ENCODE measurements at regions not wholly inside any gene's neighbourhood (a gene's known extent, or its start where the extent isn't known, plus 50 kb on each side); places are given as distances from the start of the nearest gene placed in this dataset.

DNA sequence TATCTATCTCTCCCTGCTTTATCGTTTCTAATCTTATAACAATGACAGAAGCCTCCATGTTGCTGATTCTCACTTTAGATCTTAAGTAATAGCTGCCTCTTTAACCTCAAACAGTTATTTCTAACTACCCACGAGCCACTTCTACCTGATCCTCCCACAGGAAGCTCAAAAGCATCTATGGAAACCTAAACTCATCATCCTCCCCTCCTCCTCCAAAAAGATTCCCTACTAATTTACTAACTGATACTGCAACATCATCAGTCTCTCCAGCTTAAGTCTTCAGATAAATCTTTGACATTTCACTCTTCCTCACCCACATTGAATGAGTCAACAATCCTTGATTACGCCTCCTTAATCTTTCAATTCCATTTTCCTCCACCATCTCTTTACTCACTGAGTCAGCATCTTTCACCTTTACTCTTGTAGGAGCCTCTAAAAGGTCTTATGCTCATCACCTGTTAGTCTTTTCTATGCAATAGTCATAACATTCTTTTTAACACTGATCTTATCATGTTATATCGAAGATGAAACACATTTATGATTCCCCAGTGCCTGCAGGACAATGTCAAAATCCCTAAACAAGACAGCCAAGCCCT is 526.7 kb upstream of the CDH4 start:
- no peak for DNase-seq

DNA sequence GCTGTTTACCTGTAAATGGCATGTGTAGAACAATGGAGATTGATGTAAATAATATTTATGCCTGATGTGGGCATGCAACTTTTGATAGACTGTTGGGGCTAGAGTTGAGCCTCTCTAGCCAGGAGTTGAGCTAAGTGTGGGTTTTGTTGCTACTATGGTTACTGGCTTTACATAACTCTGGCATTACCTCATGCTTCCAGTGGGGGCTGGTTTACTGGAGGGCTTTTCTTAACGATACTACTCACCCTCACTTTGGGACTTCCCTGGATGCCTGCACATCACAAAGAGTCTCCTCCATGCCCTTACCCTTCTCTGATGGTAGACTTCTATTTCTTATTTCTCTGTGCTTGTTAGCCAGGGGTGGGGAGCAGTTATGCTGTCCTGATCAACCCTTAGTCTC is 524.6 kb upstream of the CDH4 start:
- no peak for DNase-seq

DNA sequence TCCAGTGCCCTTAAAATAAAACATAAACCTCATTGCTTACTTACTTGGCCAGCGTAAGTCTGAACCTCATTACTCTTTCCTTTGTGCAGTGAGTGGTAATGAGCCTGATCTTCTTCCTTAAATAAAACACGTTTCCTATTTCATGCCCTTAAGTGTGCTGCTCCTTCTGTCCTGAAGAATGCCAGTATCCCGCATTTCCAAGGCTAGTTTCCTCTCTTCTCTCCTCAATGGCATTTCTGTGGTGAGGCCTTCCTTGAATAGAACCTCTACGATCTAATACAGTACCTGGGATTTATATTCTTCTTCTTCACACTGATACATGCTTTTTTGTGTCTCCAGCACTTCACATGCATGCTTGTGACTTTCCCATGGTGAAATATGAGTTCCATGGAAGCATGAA is 523.4 kb upstream of the CDH4 start:
- no peak for DNase-seq

DNA sequence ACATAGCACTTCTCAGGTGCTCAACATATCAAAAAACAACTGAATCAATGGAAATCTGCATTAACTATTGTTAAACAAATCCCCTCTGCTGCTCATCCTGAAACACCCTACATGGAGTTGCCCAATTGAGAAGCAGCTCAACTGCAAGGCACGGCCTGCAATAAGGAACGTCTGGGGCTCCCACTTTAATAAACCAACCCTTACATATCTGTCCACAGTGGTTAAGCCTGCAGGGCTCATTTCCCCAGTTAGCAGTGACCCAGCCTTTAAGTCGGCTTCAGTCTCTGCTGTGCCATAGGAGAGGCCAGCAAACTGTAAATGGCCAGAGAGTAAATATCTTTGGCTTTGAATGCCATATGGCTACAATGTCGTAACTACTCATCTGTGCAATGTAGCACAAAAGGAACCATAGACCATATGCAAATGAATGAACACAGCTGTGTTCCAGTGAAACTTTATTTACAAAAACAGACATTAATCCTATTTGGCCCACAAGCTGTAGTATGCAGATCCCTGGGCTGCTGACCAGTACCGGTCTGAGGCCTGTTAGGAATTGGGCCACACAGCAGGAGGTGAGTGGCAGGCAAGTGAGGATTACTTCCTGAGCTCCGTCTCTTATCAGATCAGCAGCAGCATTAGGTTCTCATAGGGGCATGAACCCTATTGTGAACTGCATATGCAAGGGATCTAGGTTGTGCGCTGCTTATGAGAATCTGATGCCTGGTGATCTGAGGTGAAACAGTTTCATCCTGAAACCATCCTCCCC is 522.7 kb upstream of the CDH4 start:
- DNase-seq = no peak

DNA sequence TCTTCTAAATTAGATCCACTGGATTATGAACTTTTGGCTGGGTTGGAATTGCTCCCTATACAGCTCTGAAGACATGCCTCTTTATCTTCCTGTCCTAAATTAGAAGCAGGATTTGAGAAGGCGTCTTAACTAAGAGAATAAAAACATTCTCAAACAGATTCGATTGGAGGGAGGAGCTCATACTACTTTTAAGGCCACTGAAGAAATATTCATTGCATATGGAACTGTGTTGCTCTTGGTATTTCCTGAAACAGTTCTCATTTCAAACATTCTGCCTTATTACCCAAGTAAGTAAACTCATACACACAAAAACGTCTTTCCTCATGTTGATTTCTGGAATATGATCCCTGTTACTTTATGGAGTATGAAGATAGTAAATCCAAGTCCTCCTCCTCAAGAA is 519.7 kb upstream of the CDH4 start:
- no peak for DNase-seq

DNA sequence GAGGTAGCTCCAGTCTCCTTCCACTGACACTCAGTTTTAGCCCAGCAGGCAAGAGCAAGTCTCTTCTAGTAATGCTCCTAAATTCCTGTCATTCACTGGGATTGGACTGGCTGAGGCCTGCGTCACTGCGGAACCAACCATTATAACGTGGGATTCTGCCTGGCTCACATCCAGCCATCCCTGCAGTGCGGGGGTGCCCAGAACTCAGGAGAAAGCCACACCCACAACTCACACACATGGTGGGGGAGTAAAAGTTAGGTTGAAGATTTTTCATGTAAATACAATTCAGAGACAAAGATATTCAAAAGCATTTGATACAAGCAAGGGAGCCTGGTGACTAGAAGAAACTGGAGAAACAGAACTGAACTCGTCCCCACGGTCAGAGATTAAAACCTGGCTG is 504.0 kb upstream of the CDH4 start:
- DNase-seq = no peak

DNA sequence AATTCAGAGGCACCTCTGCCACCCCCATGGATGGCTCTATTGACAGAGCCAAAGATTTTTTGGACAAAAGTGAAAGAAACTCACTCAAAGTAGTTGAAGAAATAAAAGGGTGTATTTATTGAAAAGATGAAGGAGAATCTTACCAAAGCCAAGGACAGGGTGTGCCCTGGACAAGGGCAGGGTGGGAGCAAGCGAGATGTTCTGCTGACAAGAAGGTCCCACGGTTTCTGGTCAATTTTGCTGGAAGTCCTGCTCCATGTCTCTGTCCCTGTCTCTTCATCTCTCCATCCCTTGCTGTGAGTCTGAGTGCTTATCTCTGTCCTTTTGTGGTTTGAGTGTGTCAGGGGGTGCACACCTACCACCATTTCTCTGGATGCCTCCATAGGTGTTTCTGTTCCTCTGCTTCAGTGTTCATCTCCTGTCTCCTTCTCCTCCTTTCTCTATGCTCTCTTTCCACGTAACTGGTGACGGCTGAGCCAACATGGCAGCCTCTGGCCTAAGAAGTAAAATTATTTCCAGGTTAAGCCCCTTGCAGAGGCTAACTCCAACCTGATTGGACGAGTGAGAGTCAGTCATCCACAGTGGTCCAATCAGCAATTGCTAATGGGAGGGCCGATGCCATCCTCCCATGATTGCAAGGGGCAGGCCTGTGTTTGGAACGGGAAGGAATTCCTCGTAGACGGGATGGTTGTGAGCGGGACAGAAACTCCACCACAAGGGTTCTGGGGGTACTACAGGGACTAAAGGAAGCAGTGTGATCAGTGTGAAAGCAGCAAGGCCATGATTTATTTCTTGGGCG is 502.1 kb upstream of the CDH4 start:
- no peak for DNase-seq

DNA sequence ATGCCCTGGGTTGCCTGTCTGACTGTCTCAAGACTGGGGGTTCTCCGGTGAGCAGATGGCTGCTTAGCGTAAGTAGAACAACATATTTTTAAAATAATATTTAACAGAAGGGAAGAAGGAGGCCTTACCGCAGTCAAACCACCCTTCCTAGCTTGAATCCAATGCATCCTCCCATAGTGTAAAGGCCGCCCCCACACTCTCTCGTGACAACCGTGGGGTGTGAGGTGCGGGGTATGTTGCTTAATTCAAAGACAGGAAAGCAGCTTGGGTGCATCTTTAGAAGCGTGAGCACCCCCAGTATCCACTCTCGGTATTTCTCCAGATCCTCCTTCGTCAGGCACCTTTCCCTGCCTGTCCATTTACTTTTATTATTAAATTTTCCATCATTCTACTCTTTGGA is 501.2 kb upstream of the CDH4 start:
- no peak for DNase-seq

DNA sequence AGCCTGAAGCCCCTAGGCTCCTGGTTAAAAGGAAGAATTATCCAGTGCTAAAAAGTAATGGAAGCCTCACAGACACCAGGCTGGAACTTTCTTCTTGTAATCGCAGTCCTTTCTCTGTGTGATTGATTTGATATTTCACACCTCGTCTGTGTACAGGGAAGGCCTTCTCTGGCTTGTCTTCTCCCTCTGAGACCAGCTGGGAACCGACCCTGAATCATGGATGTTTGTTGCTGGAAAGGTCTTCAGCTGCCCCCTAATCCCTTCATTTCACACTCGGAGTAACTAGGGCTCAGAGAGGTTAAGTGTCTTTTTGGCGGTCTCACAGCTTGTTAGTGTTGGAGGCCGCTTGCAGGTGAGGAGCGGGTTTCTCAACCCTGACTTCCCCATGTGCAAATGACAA is 500.2 kb upstream of the CDH4 start:
- no peak for DNase-seq

DNA sequence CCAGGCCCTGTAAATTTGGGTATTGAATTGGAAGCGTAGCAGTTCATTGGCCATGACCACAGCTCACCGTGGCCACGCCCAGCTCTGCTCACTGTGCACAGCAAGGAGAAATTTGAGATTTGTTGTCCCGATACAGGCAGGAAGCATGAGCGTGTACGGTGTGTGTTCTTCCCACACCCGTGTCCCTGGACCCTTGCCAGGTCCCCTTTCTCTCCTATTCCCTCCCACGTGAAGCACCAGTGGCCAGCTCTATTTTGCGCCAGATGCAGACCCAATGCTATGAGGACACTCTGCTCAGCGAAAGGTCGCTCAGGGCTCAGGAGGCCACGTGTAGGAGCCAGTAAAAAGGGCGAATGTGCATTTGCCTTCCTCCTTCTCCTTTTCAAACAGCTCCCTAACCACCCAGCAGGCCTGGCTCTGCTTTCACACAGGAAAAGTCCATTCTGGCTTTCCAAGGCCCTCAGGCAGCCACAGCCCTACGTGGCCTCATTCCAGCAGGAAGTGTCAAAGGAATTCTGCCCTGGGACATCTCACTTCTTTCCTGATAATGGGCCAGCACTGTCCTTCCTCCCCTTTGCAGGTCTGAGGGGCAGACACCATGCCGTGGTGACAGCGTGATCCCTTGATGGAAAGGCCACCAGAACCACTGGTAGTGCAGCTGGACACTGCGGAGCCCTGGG is 499.2 kb upstream of the CDH4 start:
- peak; percentile 80 for DNase-seq

DNA sequence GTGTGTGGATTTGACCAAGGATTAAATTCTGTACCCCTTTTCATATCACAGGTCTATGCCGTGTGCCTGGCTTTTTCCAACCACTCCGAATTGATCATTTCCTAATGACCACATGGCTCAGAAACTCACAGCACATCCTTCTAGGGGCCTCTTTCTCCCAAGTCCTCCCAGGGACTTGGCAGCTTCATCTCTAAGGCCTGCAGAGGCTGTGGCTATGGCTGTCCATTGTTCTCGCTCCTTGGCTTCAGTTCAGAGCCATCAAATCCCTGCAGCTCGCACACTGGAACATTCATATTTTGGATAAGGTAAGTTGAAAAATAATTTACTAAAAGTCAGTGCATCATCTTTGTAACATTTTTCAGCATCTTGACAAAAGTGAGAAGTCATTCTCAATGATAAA is 497.2 kb upstream of the CDH4 start:
- DNase-seq = peak; percentile 58

DNA sequence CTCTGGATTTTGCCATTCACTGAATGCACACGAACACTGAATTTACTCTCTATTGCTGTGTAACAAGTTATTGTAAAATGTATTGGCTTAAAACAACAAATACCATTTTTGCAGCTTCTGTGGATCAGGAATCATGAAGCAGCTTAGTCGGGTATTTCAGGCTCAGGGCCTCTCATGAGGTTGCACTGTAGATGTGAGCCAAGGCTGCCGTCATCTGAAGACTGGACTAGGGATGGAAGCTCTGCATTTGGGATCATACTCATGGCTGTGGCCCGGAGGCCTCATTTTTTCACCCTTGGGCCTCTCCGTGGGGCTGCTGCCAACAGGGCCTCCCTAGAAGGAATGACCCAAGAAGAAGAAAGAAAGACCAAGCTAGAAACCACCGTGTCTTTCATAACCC is 492.4 kb upstream of the CDH4 start:
- peak; percentile 42 for DNase-seq

DNA sequence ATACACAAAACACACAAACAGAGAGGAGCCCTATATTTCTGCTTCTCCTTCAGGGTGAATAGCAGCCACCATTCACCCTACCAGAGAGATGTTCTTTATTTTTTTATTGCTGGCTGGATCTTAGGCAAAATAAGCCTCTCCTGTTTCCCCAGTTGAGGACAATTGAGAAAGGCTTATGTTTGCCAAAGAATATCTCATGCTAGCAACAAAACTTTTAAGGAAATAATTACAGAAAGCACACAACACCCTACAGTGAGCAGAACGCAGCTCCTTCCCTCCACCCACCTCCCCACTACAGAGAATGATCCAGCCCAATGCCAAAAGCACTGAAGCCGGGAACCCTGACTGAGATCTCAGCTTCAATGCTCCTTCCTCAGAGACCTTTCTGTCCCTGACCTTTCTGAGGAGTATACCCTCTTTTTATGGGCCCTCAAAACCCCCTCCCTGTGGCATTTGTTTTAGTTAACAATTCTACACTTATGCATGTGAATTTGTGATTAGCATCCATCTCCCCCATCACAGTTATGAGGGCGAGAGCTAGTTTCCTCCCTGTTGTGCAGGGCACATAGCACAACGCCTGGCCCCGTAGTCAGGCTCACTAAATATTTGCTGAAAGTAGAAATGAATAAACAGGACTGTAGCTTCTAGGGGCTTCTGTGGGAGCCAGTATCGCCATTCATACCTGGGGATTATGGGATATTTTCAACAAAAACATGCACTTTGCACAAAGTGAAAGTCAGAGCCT is 491.6 kb upstream of the CDH4 start:
- no peak for DNase-seq

DNA sequence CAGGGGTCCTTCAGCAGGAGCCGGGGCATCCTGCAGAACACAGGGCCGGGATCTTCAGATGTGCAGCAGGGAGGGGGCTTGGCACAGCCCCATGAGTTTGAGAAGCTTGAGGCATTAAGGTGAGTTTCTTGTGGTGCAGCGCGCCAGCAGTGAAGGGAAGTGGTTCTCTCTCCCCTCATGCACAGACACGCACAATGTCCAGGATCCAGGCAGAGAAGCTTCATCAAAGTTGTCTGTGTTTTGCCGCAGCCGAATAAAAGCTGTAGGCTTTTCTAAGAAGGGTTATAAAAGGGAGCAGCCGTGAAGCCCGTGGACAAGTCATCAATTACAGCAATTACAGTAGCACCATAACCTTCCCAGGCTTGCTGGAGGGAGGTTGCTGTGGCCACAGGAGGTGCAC is 491.0 kb upstream of the CDH4 start:
- DNase-seq = no peak

DNA sequence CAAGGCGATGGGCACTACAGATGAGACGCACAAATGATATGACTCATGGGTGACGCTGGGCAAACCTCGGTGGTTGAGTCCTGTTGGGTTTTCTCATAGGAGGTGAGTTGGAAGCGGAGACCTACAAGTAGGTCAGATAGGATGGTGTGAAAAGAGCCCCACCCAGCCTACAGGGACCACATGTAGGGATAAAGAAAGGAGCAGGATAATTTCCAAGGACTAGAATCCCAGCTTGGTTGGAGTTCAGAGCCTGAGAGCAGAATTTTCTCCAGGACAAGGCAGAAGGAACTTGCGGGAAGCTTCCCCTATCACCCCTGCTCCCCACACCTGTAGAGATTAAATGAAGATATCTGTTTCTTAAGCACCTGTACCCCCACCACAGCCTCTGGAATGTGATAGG is 489.7 kb upstream of the CDH4 start:
- DNase-seq = no peak

DNA sequence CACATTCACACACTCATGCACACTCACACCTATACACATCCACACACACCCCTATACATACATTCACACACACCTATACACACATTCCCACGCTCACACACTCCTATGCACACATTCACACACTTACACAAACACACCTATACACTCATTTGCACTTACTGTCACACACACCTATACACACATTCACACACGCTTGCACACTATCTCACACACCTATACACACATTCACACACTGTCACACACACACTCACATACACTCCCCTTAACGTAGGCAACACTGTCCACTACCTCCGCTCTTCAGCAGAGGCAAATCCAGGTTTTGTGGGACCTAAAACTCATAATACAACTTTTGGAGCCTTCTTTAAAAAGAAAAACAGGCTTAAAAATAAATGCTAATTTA is 487.7 kb upstream of the CDH4 start:
- no peak for DNase-seq

DNA sequence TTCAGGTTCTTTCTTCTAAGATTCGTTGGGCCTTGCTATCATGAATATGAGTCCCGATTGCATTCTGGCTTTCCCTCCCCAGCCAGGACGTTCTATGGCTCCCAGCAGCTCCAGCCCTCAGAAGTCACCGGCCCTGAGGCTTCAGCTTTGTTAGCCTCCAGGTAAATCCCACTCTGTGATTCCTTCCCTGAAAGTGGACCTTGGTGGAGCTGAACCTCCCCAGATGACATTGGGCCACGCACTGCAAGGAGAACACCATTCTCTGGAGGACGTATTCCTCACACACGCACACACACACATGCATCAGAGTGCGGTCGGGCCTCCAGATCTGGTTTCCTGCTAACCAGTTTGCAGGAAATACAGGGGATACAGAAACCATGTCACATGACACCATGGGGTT is 487.3 kb upstream of the CDH4 start:
- no peak for DNase-seq

DNA sequence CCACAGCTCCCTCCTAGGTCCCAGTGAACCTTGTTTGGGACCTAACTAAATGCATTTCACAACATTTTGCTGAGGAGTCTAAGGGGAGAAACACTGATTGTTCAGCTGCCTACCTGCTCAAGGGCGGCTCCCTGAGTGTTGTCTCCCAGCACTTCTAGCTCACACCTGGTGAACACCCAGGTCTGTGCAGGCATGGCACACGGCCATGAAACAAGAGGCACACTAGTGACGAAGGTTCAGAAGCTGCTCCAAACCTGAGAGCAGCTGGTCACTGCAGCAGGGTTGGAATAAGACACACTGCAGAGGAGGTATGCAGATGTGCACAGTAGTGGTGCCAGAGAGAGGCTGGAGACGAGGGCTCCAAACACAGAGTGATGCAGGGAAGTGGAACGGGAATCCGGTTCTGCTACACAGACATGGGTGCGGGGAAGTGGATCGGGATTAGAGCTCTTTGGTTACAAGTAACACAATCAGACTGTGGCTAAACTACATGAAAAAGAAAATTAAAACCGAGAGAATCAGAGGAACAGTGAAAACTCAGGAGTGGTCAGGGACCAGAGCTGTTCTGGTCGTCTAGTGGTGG is 486.1 kb upstream of the CDH4 start:
- DNase-seq = no peak

DNA sequence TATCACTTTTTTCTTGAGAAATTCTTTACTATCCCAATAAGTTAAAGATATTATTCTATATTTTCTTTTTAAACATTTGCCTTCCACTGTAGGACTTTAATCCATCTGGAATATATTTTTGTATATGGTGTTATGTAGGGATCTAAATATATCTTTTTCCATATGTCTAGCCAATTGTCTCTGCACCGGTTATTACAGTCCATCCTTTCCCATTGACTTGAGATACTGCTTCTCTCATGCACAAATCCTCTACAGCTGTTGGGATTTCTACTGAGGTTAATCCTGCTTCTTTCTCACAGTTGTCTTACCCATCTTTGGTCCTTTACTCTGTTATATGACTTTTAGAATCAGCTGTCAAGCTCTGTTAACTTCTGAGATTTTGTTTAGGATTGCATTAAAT is 483.8 kb upstream of the CDH4 start:
- no peak for DNase-seq

DNA sequence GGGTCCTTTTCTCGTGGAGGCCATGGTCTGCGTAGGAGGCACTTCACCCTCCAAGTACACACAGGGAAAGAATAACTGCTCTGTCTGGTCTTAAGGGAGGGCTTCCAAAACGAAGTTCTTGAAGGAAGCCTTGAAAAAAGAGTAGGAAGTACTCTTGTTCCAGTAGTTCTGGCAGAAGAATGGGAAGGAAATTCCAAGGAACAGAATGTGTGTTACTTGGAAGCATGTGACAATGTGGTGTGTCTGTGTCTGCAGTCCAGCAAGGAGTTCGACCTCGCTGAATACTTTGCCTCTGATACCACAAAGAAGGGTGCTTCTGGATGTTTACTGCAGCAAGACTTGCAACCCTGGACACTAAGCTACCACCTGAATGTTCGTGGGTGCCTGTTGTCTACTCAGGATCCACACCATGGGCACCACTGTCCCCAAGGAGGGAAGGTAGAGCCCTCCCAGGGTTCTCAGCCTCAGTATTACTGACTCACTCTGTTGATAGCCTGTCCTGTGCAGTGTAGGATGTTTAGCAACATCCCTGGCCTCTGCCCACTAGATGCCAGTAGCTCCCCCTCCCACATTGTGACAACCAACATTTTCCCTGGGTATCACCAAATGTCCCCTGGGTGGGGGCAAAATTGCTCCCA is 471.6 kb upstream of the CDH4 start:
- DNase-seq = no peak

DNA sequence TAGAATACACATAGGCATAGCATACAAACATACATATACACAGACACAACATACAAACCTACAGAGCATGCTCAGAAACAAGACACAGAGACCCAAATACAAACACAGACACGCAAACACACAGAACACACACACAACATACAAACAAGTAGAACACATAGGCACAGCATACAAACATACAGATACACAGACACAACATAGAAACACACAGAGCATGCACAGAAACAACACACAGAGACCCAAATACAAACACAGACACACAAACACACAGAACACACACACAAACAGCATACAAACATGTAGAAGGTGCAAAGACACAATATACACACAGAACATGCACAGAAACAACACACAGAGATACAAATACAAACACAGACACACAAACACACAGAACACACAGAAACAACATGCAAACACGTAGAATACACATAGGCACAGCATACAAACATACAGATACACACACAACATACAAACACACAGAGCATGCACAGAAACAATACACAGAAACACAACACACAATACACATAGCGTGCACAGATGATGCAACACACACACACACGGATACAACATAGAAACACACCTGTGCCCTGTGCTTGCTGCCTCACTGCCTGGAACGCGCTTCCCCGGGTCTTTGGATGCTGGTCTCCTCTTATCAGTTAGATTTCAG is 469.0 kb upstream of the CDH4 start:
- DNase-seq = no peak

Measured in right hindlimb (tissue), 1 donor.